ENCODE measurements at regions not wholly inside any gene's neighbourhood (a gene's known extent, or its start where the extent isn't known, plus 50 kb on each side); places are given as distances from the start of the nearest gene placed in this dataset.

GRCh38 chr10:81314471-81314870 is 560.5 kb upstream of the NRG3 start:
- TF ChIP-seq CTCF (IDR thresholded peaks at IDR 0.05; ENCODE audit: unreplicated experiment) = no peak
- Mint-ChIP-seq H3K9me3 (ENCODE audit: unreplicated experiment) (no peaks in the 10 kb centered on the region), H3K27me3 (ENCODE audit: unreplicated experiment) (no peaks in the 10 kb centered on the region), H3K4me1 (ENCODE audit: unreplicated experiment) (no peaks in the 10 kb centered on the region), H3K27ac (ENCODE audit: unreplicated experiment) (no peak overlapping the region), H3K36me3 (ENCODE audit: low read depth, unreplicated experiment) (peaks cover 4% of the 10 kb centered on the region), H3K4me3 (ENCODE audit: unreplicated experiment) (no peak overlapping the region)
- no peak for DNase-seq (ENCODE audit: low spot score)

- H3K36me3 Mint-ChIP-seq (ENCODE audit: low read depth, unreplicated experiment) = no peaks in the 10 kb centered on the region
- H3K9me3 Mint-ChIP-seq (ENCODE audit: unreplicated experiment) = no peaks in the 10 kb centered on the region
Observed at GRCh38 chr10:81315026-81315425, 560.0 kb upstream of the NRG3 start.

GRCh38 chr10:81348003-81348402 is 527.0 kb upstream of the NRG3 start:
- H3K27me3 Mint-ChIP-seq (ENCODE audit: unreplicated experiment) = no peaks in the 10 kb centered on the region
- DNase-seq (ENCODE audit: low spot score) = no peak
- H3K4me1 Mint-ChIP-seq (ENCODE audit: unreplicated experiment) = no peaks in the 10 kb centered on the region
- no peaks in the 10 kb centered on the region for H3K36me3 Mint-ChIP-seq (ENCODE audit: low read depth, unreplicated experiment)
- H3K27ac Mint-ChIP-seq (ENCODE audit: unreplicated experiment) = no peak overlapping the region
- TF ChIP-seq CTCF (IDR thresholded peaks at IDR 0.05; ENCODE audit: unreplicated experiment) = no peak
- no peak overlapping the region for H3K4me3 Mint-ChIP-seq (ENCODE audit: unreplicated experiment)
- H3K9me3 Mint-ChIP-seq (ENCODE audit: unreplicated experiment) = no peaks in the 10 kb centered on the region

More at GRCh38 chr10:81315026-81315425, 560.0 kb upstream of the NRG3 start:
- no peak for TF ChIP-seq CTCF (IDR thresholded peaks at IDR 0.05; ENCODE audit: unreplicated experiment)
- H3K4me1 Mint-ChIP-seq (ENCODE audit: unreplicated experiment) = no peaks in the 10 kb centered on the region
- H3K27ac Mint-ChIP-seq (ENCODE audit: unreplicated experiment) = no peak overlapping the region
- no peak for DNase-seq (ENCODE audit: low spot score)
- no peak overlapping the region for H3K4me3 Mint-ChIP-seq (ENCODE audit: unreplicated experiment)
- H3K27me3 Mint-ChIP-seq (ENCODE audit: unreplicated experiment) = no peaks in the 10 kb centered on the region

- no peak overlapping the region for H3K4me3 Mint-ChIP-seq (ENCODE audit: unreplicated experiment)
- no peaks in the 10 kb centered on the region for H3K36me3 Mint-ChIP-seq (ENCODE audit: low read depth, unreplicated experiment)
- no peak for DNase-seq (ENCODE audit: low spot score)
- H3K4me1 Mint-ChIP-seq (ENCODE audit: unreplicated experiment) = no peaks in the 10 kb centered on the region
- H3K9me3 Mint-ChIP-seq (ENCODE audit: unreplicated experiment) = no peaks in the 10 kb centered on the region
- no peak for TF ChIP-seq CTCF (IDR thresholded peaks at IDR 0.05; ENCODE audit: unreplicated experiment)
- H3K27ac Mint-ChIP-seq (ENCODE audit: unreplicated experiment) = no peak overlapping the region
- H3K27me3 Mint-ChIP-seq (ENCODE audit: unreplicated experiment) = no peaks in the 10 kb centered on the region
Observed at GRCh38 chr10:81367132-81367531, 507.9 kb upstream of the NRG3 start.

GRCh38 chr10:81386817-81387216 is 488.2 kb upstream of the NRG3 start:
- Mint-ChIP-seq H3K4me3 (ENCODE audit: unreplicated experiment) (no peak overlapping the region), H3K36me3 (ENCODE audit: low read depth, unreplicated experiment) (no peaks in the 10 kb centered on the region), H3K4me1 (ENCODE audit: unreplicated experiment) (no peaks in the 10 kb centered on the region), H3K9me3 (ENCODE audit: unreplicated experiment) (no peaks in the 10 kb centered on the region), H3K27ac (ENCODE audit: unreplicated experiment) (no peak overlapping the region), H3K27me3 (ENCODE audit: unreplicated experiment) (no peaks in the 10 kb centered on the region)
- no peak for TF ChIP-seq CTCF (IDR thresholded peaks at IDR 0.05; ENCODE audit: unreplicated experiment)
- no peak for DNase-seq (ENCODE audit: low spot score)
